NCI-H2171 (cell line): ENCODE measurements at regions not wholly inside any gene's neighbourhood (a gene's known extent, or its start where the extent isn't known, plus 50 kb on each side); places are given as distances from the start of the nearest gene placed in this dataset.
"Not testable (repeated sequence)": the region's sequence is repeated elsewhere in the genome, so short reads cannot be mapped to it uniquely, and the experiment has no call there.

ENCODE experiments used
- DNase-seq: peaks from one replicate; lab custom pipeline; 2025; lab: John Stamatoyannopoulos, UW

DNA sequence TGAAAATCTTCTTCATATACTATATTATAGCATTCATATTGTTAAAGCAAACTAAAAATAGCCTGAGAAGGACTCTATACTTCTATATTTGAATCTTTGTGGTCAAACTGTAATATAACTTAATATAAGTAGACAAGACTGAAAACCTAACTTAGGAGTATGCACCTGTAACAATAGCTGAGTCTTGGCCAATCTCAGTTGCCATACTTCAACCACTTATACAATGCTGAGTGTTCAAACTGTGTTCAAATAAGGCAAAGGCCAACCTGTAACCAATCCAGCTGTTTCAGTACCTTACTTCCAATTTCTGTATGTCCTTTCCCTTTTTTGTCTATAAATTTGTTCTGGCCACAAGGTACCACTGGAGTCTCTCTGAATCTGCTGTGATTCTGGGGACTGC lies 1360.8 kb upstream of the CDH9 start:
- no peak for DNase-seq

DNA sequence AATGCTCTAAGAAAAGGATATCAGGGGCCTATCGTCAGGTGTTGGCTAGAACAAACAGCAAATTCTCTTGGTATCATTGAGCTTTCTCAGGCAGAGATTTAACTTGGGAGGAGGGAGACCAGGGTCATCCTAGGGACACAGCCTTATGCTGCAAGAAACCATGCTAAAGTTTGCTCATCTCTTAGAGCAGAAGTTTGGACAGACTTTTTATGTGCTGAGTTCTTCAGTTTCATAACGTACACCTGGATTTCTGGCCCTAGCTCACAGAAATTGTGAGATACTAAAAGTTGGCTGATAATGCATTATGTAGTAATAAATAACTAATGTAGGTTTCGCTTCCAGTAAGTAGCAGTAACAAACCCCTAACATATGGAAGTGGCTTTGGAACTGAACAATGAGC lies 1359.8 kb upstream of the CDH9 start:
- DNase-seq = no peak

DNA sequence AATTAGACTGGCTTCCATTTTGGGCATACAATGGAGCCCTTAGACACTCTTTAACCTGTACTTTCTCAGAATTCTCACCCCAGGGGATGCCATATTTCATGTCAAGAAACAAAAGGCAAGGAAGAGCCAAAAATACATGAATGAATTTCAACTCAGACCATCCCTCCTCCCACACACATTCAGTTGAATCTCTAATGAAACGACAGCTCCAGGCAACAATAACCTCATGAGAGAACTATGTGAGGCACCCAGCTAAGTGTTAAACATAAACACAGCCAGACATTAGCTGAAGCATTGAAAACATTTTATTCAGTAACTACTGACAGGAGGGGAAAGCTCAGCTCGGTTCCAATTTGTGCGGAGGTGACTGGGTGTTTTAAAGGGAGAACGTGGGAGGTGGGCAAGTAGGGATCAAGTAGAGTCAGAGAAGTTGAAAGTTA lies 1359.1 kb upstream of the CDH9 start:
- DNase-seq = no peak

DNA sequence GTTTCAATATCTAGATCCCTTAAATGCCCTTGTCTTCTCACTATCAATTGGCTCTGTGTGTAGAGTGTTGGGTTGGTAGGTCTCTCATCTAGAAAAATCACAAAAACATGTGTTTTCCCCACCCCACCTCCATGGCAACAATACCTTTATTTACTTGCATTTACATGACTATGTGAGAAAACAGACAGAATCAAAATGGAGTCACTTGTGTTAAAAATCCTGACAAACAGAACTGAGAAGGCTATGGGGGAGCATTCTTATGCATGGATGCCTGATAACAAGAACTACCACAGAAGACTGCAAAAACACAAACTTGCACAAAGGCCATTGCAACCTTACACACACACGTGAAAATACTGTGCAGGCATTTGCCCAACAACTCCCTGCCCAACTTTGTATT lies 1352.9 kb upstream of the CDH9 start:
- DNase-seq = no peak

DNA sequence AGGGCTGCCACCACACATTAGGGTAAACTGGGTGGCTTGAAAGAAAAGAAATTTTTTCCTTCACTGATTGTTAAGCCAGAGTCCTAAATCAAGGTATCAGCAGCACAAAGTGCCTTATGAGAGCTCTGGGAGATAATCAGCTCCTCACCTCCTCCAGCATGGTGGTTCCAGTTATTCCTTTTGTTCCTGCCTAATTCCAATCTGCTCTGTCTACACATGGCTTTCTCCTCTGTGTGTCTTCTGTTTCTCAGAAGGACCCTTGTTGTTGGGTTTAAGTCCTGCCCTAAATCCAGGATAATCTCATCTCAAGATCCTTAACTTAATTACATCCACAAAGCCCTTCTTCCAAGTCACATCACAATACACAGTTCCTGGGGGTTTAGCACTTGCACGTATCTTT lies 1352.0 kb upstream of the CDH9 start:
- DNase-seq = no peak

DNA sequence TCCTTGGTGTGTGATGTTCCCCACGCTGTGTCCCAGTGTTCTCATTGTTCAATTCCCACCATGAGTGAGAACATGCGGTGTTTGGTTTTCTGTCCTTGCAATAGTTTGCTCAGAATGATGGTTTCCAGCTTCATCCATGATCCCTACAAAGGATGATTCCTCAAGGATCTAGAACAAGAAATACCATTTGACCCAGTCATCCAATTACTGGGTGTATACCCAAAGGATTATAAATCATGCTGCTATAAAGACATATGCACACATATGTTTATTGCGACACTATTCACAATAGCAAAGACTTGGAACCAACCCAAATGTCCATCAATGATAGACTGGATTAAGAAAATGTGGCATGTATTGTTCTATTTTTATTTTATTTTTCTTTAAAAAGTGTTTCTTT lies 1351.3 kb upstream of the CDH9 start:
- not testable (repeated sequence) for DNase-seq

DNA sequence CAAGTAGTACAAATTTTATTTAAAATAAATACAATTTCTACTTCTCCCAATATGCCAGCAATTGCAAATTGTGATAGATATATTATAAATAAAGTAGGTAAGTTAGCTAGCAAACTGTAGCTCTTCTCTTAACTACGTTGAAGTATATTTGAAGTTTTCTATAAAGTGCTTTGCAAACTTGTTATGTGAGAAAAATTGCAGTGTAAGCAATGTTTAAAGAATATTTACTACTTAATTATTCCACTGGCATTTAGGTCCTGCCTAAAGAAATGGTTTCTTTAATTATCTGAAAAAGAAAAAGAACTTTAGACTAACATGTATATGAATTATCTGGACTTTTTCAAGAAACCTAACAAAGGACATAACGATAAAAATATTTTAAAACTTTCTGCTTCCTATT lies 1350.0 kb upstream of the CDH9 start:
- no peak for DNase-seq

DNA sequence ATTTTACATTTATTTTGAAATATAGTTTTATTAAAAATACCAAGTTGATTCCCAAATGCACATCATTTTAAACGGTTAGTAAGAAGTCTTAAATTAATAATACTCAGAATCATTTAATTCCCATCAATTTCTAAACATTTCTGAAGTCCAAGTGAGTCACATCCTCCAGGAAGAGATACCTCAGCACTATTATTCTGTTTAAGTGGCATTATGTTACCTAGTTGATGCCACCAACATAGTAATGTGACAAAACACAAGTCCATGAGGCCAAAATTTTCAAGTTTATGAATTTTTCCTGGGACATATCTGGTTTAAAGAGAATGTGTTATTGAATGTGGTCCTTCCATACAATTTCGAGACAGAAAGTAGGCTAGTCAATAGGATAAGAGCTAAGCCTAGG lies 1348.3 kb upstream of the CDH9 start:
- DNase-seq = no peak

DNA sequence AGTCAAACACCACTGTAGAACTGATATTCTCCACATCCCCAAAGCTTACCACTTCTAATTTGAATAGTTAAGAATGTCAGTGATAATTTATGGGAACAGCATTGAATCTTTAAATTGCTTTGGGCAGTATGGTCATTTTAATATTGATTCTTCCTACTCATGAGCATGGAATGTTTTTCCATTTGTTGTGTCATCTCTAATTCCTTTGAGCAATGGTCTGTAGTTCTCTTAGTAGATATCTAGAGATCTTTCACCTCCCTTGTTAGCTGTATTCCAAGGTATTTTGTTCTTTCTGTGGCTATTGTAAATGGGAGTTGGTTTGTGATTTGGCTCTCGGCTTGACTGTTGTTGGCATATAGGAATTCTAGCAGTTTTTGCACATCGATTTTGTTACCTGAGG lies 1341.8 kb upstream of the CDH9 start:
- DNase-seq = no peak

DNA sequence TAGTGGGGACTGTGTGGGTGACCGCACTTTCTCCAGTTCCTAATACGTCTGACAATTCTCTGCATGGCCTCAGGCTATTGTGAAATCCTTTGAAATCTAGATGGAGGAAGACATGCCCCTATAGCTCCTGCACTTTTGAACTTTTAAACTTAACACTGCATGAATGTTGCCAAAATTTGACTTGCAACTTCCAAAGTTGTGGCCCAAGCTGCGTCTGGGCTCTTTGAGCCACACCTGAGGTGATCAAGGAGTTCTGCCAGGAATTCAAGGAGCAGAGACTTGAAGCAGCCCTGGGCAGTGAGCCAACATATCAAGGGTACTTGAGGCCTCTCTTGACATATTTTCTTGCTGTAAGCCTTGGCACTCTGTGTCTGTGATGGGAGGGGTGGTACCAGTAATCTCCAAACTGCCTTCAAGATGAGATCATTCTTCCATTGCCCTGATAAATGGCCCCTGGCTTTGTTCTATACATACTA lies 1336.1 kb upstream of the CDH9 start:
- no peak for DNase-seq

DNA sequence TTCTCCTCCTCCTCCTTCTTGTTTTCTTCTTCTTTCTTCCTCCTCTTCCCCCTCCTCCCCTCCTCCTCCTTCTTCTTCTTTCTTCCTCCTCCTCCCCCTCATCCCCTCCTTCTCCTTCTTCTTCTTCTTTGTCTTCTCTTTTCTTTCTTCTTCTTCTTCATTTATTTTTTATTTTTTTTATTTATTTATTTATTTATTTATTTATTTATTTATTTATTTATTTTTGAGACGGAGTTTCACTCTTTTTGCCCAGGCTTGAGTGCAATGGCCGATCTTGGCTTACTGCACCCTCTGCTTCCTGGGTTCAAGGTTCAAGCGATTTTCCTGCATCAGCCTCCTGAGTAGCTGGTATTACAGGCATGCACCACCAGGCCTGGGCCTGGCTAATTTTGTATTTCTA lies 1332.5 kb upstream of the CDH9 start:
- no peak for DNase-seq

DNA sequence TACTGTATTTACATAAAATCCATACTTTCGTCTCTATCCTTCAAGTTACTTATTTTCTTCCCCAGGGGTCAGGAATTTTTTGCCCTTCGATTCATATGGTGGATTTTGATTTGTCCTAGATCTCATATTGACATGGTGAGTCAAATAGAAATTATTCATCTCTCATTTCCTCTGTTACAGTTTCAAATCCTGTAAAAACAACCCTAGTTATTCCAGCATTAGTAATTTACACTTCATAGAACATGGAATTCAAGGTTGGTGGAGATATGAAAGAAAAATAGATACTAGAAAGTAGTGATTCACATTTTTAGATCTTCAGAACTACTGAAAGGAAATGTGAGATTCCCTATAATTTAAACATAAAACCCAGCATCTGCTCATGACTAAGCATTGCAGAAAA lies 1331.0 kb upstream of the CDH9 start:
- no peak for DNase-seq

DNA sequence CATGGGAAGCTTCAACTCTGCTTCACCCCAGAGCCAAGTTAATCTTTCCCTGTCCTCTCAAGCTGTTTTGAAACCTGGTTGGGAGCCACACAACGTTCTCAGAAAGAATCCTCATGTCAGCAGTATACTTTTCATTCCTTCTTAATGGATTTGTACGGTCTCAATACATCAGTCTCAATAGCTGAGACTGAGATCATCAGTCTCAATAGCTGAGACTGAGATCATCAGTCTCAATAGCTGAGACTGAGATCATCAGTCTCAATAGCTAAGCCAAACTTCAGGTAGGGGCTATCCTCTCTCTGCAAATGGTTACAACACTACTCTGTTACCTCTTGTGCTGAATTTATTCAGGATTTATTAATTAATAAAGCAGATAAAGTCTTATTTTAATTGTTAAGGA lies 1317.4 kb upstream of the CDH9 start:
- no peak for DNase-seq

DNA sequence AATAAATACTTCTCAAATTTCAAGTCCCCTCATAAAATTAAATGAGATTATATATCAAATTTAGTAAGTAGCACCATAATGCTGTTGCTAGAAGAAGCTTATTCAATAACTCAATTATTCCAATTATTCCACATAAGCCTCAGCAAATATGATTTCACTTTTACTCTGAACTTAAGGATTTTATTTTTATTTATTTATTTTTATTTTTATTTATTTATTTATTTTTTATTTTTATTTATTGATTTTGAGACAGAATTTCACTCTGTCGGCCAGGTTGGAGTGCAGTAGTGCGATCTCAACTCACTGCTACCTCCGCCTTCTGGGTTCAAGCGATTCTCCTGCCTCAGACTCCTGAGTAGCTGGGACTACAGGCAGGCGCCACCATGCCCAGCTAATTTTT lies 1308.3 kb upstream of the CDH9 start:
- no peak for DNase-seq

DNA sequence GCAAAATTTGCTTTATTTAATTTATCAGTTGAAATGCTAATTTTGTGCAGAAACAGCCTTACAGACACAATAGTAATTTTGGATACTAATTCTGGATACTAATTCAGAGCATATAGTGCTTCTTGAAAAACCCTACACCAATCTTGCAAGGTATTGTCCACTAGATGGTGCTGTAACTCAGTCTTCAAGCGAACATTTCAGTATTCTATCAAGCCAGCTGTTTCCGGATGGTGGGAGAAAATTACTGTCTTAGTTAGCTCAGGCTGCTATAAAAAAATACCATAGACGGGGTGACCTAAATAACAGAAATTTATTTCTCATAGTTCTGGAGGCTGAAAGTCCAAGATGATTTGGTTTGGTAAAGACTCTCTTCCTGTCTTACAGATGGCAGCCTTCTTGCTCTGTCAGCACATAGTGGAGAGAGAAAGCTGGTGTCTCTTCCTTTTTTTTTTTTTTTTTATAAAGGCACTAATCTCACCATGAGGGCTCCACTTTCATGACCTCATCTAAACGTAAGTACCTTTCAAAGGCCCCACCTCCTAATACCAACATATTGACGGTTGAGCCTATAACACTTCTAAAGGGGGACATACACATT lies 1306.5 kb upstream of the CDH9 start:
- DNase-seq = no peak

DNA sequence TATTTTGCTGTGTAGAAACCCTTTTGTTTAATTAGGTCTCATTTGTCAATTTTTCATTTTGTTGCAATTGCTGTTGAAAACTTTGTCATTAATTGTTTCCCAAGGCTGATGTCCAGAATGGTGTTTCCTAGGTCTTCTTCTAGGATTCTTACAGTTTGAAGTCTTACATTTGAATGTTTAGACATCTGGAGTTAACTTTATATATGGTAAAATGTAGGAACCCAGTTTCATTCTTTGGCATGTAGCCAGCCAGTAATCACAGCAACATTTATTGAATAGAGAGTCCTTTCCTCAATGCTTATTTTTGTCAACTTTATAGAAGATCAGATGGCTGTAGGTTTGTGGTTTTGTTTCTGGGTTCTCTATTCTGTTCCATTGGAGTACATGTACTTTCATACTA lies 1290.8 kb upstream of the CDH9 start:
- DNase-seq = no peak

DNA sequence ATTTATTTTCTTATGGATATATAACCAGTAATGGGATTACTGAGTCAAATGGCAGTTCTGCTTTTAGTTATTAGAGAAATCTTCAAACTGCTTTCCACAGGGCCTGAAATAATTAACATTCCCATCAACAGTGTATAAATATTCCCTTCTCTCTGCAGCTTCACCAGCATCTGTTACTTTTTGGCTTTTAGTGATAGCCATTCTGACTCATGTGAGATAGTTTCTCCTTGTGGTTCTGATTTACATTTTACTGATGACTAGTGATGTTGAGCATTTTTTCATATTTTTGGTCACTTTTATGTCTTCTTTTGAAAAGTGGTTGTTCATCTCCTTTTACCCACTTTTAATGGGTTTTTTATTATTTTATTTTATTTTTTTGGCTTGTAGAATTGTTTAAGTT lies 1290.3 kb upstream of the CDH9 start:
- DNase-seq = no peak

DNA sequence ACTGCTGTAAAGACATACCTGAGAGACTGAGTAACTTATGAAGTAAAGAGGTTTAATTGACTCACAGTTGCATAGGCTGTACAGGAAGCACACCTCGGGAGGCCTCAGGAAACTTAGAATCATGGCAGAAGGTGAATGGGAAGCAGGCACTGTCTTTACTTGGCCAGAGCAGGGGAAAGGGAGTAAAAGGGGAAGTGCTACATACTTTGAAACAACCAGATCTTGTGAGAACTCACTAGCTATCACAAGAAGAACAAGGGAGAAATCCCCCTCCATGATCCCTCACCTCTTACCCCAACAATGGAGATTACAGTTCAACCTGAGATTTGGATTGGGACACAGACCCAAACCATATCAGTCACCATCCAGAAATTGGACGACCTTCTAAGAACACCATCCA lies 1285.8 kb upstream of the CDH9 start:
- DNase-seq = no peak

DNA sequence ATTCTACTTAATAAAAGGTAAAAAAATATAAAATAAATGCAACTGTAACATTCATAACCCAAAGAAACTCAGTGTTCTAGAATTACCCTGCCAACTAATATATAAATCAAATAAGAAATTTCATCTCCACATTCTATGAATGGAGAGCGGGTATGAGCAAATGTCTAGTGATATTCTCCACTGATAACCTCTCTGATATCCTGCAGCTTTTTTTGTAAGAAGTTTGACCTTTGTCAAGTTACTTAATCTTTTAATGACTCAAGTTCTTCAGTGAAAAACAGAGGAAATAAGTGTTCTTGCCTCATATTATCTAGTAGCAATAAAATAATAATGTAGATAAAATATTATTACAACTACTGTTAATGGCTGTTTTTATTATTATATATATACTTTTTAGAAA lies 1275.6 kb upstream of the CDH9 start:
- no peak for DNase-seq

DNA sequence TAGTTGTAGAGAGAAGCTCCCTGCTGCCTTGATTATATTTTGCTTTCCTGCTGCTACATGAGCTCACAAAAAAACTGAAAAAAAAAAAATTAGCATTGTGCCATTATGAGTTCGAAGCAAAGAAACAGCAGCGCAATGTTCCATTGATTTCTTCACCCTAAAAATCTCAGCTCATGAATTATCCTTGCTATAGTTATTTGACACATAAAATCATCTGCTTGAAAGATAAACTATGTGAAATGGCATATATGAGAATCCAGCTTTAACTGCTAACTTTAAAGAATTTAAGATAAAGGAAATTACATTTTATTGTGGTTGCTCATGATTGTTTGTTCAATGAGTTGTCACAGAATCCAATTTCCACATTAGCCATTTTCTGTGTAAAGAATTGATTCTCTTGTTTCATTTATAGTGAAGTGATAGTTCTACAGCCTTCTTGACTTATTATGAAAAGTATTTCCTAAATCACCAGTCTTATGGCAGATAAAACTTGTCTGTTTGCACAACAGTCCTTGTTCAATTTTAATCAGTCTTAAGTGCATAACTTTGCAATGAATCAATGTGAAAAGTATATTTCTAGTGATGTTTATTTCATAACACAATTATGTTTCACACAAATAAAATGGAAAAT lies 1275.0 kb upstream of the CDH9 start:
- no peak for DNase-seq

DNA sequence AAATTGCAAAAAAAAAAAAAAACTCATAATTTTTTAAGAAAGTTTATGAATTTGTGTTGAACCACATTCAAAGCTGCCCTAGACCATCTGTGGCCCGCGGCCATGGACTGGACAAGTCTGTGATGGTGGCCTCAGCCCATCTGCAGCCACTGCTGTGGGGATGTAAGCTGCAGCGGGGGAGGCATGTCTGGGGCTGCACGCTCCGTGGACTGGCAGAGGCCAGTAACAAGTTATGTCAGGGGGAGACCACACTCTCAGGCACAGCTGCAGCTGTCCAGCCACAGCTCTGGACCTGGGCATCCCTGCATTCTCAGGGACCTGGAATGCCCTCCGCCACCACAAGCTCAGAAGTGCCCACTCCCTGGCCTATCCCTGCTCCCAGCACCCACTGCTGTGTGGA lies 1272.3 kb upstream of the CDH9 start:
- no peak for DNase-seq

DNA sequence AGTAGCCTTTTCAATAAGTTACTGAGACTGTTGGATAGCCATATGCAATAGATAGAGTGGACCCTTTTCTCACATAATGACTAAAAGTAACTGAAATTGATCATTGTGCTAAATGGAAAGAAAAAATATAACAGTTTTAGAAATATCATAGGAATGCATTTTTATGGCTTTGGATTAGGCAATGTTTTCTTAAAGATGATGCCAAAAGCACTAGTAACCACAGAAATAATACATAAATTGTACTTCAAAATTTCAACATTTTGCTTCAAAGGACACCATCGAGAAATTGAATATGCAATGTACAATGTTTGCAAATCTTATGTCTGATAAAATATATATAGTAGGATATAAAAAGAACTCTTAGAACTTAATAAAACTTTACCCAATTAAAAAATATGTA lies 1267.5 kb upstream of the CDH9 start:
- no peak for DNase-seq

DNA sequence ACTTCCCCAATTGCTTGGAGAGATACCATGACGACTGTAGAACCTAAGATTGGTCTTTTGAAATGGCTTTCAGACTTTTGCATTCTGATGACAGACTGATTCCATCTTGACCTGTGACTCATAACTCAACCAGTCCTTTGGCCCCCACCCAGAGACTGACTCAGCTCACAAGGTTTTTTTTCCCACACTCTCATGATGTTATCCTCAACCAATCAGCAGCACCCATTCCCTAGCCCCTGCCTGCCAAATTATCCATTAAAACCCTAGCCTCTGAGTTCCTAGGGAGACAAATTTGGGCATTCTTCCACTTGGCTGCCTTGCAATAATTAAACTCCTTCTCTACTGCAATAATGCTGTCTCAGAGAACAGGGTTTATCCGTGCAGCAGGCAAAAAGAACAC lies 1263.3 kb upstream of the CDH9 start:
- no peak for DNase-seq

DNA sequence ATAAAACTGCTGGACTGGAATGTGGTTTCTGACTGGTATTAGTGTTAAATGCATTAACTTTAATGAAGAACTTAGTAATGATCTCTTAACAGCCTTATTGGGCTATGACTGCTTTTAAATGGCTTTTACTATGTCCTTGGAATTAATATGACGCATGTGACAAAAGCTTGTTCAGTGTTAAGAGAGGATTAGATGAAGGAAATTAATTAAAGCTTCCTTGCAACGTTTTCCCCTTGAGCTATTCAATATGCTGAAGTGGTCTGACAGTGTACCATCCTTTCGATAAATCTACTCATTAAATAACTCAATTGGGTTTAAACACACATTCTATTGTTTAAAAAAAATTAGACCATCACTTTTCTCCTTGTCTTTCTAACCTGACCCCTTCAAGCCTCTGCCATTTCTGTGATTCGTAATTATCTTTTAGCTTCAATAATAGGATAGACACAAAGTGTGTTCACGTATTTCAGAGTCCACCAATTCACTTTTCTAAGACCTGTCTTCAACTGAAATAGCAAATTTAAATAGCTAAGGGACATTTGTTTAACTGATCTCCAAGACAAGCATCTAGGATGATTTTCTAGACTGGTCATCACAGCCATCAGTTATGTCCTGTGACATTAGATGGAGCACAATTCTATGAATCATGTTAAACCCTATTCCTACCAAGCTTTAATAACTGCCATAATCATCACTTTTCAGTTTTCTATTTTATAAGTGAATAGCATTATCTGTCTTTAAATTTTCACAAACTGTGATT lies 1258.0 kb upstream of the CDH9 start:
- DNase-seq = no peak
